ENCODE measurements at regions not wholly inside any gene's neighbourhood (a gene's known extent, or its start where the extent isn't known, plus 50 kb on each side); places are given as distances from the start of the nearest gene placed in this dataset.

DNA sequence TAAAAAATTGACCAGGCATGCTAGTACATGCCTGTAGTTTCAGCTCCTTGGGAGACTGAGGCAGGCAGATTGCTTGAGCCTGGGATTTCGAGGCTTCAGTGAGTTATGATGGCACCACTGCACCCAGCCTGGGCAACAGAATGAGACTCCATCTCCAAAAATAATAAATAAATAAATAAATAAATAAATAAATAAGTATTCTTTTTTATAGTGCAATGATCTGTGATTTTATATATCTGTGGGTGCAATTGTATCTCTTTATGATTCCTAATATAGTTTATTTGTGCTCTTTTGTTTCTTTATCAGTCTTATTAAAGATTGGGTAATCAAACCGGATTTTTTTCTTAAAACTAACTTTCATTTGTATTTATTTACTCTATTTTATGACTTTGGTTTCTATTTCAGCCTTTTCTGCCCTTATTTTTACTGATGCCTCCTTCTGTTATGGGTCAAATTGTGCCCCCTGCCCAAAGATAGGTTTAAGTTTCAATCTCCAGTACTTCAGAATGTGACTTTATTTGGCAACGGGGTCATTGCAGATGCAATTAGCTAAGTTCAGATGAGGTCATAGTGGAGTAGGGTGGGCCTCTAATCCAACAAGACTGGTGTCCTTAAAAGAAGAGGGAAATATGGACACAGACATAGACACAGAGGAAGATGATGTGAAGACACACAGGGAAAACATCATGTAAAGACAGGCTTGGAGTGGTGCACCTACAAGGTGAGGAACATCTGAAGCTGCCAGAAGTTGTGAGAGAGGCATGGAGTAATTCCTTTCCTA lies 74.9 kb upstream of the CDC42BPA start:
- Histone ChIP-seq H3K36me3 (no peaks in the 10 kb centered on the region), H3K4me3 (no peak overlapping the region), H3K4me1 (peaks cover 0 to 4% (median 0%) of the 10 kb centered on the region in 4 donors), H3K9me3 (no peaks in the 10 kb centered on the region), H3K27ac (no peak overlapping the region), H3K27me3 (no peaks in the 10 kb centered on the region)
- TF ChIP-seq EP300 (IDR thresholded peaks at IDR 0.05), result no peak
- TF ChIP-seq, protein P1, sequence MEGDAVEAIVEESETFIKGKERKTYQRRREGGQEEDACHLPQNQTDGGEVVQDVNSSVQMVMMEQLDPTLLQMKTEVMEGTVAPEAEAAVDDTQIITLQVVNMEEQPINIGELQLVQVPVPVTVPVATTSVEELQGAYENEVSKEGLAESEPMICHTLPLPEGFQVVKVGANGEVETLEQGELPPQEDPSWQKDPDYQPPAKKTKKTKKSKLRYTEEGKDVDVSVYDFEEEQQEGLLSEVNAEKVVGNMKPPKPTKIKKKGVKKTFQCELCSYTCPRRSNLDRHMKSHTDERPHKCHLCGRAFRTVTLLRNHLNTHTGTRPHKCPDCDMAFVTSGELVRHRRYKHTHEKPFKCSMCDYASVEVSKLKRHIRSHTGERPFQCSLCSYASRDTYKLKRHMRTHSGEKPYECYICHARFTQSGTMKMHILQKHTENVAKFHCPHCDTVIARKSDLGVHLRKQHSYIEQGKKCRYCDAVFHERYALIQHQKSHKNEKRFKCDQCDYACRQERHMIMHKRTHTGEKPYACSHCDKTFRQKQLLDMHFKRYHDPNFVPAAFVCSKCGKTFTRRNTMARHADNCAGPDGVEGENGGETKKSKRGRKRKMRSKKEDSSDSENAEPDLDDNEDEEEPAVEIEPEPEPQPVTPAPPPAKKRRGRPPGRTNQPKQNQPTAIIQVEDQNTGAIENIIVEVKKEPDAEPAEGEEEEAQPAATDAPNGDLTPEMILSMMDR (IDR thresholded peaks at IDR 0.05), result no peak
- TF ChIP-seq POLR2A (IDR thresholded peaks at IDR 0.05), result no peak
- WGBS, 2 donors, result 44 to 76% methylated on average over 3 of the region's 3 CpGs
- no peak for DNase-seq (ENCODE audit: low spot score in 2 of 2)

DNA sequence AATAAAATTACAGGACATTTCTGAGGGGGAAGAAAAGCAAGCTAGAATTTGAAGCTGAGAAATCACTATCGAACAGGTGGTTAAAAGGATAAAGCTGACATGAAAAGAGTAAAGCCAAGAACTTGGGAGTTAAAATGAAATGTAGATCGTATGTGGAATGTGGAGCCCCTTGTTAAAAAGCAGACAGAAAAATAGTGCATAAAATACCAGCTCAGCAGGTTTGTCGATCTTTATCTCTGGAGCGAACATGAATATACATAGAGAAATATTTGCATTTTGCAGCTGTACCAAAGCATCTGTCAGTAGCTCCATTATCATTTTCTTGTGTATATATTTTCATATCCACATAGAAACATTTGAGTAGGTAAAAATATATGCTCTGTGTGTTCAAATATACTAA lies 73.6 kb upstream of the CDC42BPA start:
- TF ChIP-seq, protein P1 (IDR thresholded peaks at IDR 0.05), result no peak
- Histone ChIP-seq H3K4me1 (peaks cover 0 to 4% (median 0%) of the 10 kb centered on the region in 4 donors), H3K36me3 (no peaks in the 10 kb centered on the region), H3K27me3 (no peaks in the 10 kb centered on the region), H3K9me3 (no peaks in the 10 kb centered on the region), H3K4me3 (no peak overlapping the region), H3K27ac (no peak overlapping the region)
- 60 to 71% methylated on average over 4 of the region's 4 CpGs for WGBS, 2 donors
- DNase-seq (ENCODE audit: low spot score in 2 of 2), result no peak

DNA sequence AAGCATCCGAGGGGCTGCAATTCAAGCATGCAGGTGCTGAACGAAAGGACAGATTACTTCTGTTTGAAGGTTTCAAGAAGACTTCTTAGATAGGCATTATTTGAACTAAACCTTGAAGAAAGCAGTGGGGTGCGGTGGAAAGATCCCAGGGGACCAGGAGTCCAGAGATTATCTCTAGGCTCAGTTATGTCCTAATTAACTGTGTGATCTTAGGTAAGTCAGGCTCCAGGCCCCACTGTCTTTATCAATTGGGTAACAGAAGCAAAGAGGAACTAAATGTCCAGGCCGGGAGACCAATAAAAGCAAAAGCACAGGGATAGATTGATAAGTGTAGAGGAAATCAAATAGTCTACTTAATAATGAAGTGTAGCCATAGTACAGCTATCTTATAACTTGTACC lies 72.9 kb upstream of the CDC42BPA start:
- Histone ChIP-seq H3K36me3 (no peaks in the 10 kb centered on the region), H3K4me3 (no peak overlapping the region), H3K27me3 (no peaks in the 10 kb centered on the region), H3K9me3 (no peaks in the 10 kb centered on the region), H3K4me1 (peaks cover 0 to 4% (median 0%) of the 10 kb centered on the region in 4 donors), H3K27ac (no peak overlapping the region)
- DNase-seq (ENCODE audit: low spot score in 2 of 2), result no peak
- TF ChIP-seq POLR2A (IDR thresholded peaks at IDR 0.05), result no peak
- TF ChIP-seq, protein P1 (IDR thresholded peaks at IDR 0.05), result no peak
- no peak for TF ChIP-seq EP300 (IDR thresholded peaks at IDR 0.05)
- WGBS, 2 donors, result 84 to 89% methylated on average over 4 of the region's 4 CpGs

DNA sequence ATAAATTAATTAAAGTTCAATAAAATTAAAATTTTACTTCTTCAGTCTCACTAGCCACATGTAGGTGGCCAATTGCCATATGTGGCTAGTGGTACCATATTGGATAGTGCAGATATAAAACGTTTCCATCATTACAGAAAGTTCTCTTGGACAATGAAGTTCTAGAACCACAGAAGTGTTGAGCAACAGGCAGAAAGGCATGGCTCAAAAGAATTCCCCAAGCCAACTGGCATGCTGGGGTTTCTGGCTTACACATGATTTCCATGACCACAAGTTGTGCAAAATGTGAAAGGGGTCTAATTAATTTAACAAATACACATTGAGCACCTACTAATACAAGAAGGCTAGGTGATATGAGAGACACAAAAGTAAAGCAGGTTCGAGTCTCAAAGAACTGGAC lies 72.2 kb upstream of the CDC42BPA start:
- Histone ChIP-seq H3K4me1 (peaks cover 0 to 4% (median 0%) of the 10 kb centered on the region in 4 donors), H3K9me3 (no peaks in the 10 kb centered on the region), H3K4me3 (no peak overlapping the region), H3K36me3 (no peaks in the 10 kb centered on the region), H3K27ac (no peak overlapping the region), H3K27me3 (no peaks in the 10 kb centered on the region)
- DNase-seq (ENCODE audit: low spot score in 2 of 2), result no peak
- 77 to 81% methylated on average over 2 of the region's 2 CpGs for WGBS, 2 donors
- TF ChIP-seq, protein P1 (IDR thresholded peaks at IDR 0.05), result no peak
- TF ChIP-seq EP300 (IDR thresholded peaks at IDR 0.05) (no peak), POLR2A (IDR thresholded peaks at IDR 0.05) (no peak)

DNA sequence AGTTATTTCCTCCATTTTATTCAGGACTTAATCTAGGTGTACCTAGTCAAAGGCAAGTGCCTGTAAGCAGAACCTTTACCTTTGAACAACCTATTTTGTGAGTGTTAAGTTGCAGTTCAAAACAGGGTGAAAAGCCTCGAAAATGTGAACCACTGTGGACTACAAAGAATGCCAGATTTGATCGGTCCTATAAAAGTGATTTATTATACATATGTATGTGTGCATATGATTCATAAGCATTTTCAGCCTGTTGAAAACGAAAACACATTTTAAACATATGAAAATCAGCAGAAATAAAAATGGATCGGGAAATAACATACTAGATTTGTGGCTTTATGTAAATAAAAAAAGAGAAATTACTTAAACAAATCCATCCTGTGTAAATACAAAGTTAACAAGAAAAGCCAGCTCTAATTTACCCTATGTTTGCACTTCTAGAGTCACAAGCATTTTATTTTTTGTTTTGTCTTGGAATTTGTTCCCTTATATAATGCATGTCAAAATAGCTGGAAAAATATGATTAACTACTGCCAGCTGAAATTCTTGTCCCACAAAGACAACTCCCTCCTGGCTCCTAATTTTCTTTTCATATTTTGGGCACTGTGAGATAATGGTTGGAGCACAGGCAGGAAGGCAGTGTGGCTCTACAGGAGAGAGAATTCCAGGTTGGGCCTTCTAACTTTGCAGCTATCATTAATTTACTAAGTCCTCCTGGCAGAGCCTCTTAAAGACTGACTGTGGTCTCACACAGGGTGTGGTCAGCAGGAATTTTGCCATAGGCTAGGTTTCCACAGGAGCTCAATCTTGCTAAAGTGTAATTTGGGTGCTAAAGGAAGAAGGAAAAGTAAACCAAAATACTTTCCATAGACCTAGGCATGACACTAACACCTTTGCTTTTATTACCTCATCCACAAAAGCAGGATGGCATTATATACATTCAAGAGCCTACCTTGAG lies 70.2 kb upstream of the CDC42BPA start:
- Histone ChIP-seq H3K9me3 (no peaks in the 10 kb centered on the region), H3K4me1 (peaks cover 0 to 4% (median 0%) of the 10 kb centered on the region in 4 donors), H3K36me3 (no peaks in the 10 kb centered on the region), H3K27me3 (no peaks in the 10 kb centered on the region), H3K4me3 (no peak overlapping the region), H3K27ac (no peak overlapping the region)
- DNase-seq (ENCODE audit: low spot score in 2 of 2), result no peak
- 30 to 61% methylated on average over 4 of the region's 4 CpGs for WGBS, 2 donors
- TF ChIP-seq EP300 (IDR thresholded peaks at IDR 0.05) (no peak), POLR2A (IDR thresholded peaks at IDR 0.05) (no peak)
- TF ChIP-seq, protein P1 (IDR thresholded peaks at IDR 0.05), result no peak

All from tibial nerve (tissue), 4 donors.